Keratinocyte (primary cell): ENCODE measurements at regions not wholly inside any gene's neighbourhood (a gene's known extent, or its start where the extent isn't known, plus 50 kb on each side); places are given as distances from the start of the nearest gene placed in this dataset.

Experiments used
- DNase-seq: peaks from one replicate; pipeline ENCODE4 v3.0.0-alpha.2; 2011; ENCODE audit warnings: low read depth, missing footprints, low spot score
- FAIRE-seq: peaks from 2 replicates; lab custom pipeline; 2011; peaks lifted over from hg19 to GRCh38; lab: Jason Lieb, UNC
- H2AFZ ChIP-seq: 2 replicates; pipeline ENCODE4 v1.6.0; 2012; ENCODE audit warnings: low read length, control low read depth, inconsistent platforms; ENCODE audit not compliant: control insufficient read depth
- H3K27ac ChIP-seq: 2 replicates; pipeline ENCODE4 v1.5.1; 2011; ENCODE audit warnings: low read length; ENCODE audit not compliant: control insufficient read depth, insufficient read depth
- H3K27me3 ChIP-seq: 3 replicates; pipeline ENCODE4 v1.6.0; 2011; ENCODE audit warnings: low read length; ENCODE audit not compliant: control insufficient read depth, insufficient read depth; ENCODE audit errors: extremely low read depth
- H3K36me3 ChIP-seq, 2 experiments: 2 replicates in 1 of 2; 3 replicates in 1 of 2; pipeline ENCODE4 v1.5.1; 2011; ENCODE audit warnings: low read length in 2 of 2, mild to moderate bottlenecking in 1 of 2; ENCODE audit not compliant: control insufficient read depth in 2 of 2, insufficient read depth in 2 of 2; ENCODE audit errors: extremely low read depth in 1 of 2
- H3K4me1 ChIP-seq: 3 replicates; pipeline ENCODE4 v1.5.1; 2011; ENCODE audit warnings: low read length; ENCODE audit not compliant: control insufficient read depth, insufficient read depth; ENCODE audit errors: extremely low read depth
- H3K4me2 ChIP-seq: 3 replicates; pipeline ENCODE4 v1.6.0; 2011; ENCODE audit warnings: low read depth, low read length; ENCODE audit not compliant: control insufficient read depth, insufficient read depth; ENCODE audit errors: extremely low read depth
- H3K4me3 ChIP-seq, 3 experiments: fragments of 200-600 bp in 1 of 3; sonication (generic) in 1 of 3; 2 replicates in 2 of 3; 3 replicates in 1 of 3; pipeline ENCODE4 v1.5.1; 2011 to 2016; ENCODE audit warnings: low read length in 3 of 3, mild to moderate bottlenecking in 3 of 3, control low read depth in 2 of 3, inconsistent platforms in 1 of 3, low read depth in 1 of 3, mixed read lengths in 1 of 3, mixed run types in 1 of 3, moderate library complexity in 1 of 3; ENCODE audit not compliant: control insufficient read depth in 2 of 3, insufficient read depth in 2 of 3; ENCODE audit errors: extremely low read depth in 1 of 3
- H3K79me2 ChIP-seq: 2 replicates; pipeline ENCODE4 v1.6.0; 2012; ENCODE audit warnings: low read length; ENCODE audit not compliant: control insufficient read depth, insufficient read depth
- H3K9ac ChIP-seq: 3 replicates; pipeline ENCODE4 v1.6.0; 2011; ENCODE audit warnings: low read length; ENCODE audit not compliant: control insufficient read depth, insufficient read depth; ENCODE audit errors: extremely low read depth
- H3K9me1 ChIP-seq: 3 replicates; pipeline ENCODE4 v1.6.0; 2011; ENCODE audit warnings: low read length; ENCODE audit not compliant: control insufficient read depth, insufficient read depth; ENCODE audit errors: extremely low read depth
- H3K9me3 ChIP-seq: 2 replicates; pipeline ENCODE4 v1.5.1; 2012; ENCODE audit warnings: low read depth, low read length; ENCODE audit not compliant: control insufficient read depth
- H4K20me1 ChIP-seq: 3 replicates; pipeline ENCODE4 v1.6.0; 2011; ENCODE audit warnings: low read length; ENCODE audit not compliant: control insufficient read depth, insufficient read depth; ENCODE audit errors: extremely low read depth
- EZH2 ChIP-seq: IDR thresholded peaks from one replicate; pipeline ENCODE4 v1.6.1; 2012; ENCODE audit warnings: inconsistent platforms, mild to moderate bottlenecking, low read length, moderate library complexity
- dilution Hi-C: fragments of 300-500 bp; cut with MboI; formaldehyde crosslinking; loops from one replicate; pipeline ENCODE4 v1.7.0; 2020; ENCODE audit warnings: low sequenced_read_pairs; ENCODE audit not compliant: extremely low pct_ligation_motif_present
- TF ChIP-seq, protein P1 (sequence below), 3 experiments: IDR thresholded peaks in 1 of 3; conservative IDR thresholded peaks in 1 of 3; optimal IDR thresholded peaks in 1 of 3; 2 replicates in 2 of 3; 3 replicates in 1 of 3; pipeline versions ENCODE3 to v1.5.1; 2011; ENCODE audit warnings: low read length in 3 of 3, mild to moderate bottlenecking in 3 of 3, moderate library complexity in 2 of 3, control low read depth in 1 of 3, inconsistent platforms in 1 of 3; ENCODE audit not compliant: insufficient read depth in 2 of 3; ENCODE audit errors: extremely low read depth in 1 of 3

DNA sequence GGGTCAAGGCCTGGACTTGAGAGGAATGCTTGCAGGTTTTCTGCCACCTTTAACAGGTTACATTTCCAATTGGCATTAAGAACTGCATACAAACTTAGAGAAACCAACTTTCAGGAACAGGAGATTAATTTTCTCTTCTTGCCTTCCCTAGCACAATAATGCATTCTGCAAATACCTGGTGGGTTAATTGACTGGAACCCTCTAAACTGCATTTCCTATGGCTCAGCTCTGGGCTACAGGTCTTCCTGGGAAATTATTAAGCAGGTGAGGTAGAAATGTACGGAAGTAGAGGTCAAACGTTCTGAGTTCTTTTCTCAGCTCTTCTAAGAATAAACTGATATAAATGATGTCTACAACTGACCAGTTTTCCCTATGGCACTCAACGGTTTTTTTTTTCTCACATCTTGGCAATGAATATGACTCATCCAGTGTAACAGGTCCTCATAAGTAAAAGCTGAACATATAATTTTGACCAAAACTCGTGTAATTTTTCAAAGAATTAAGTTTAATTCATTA is 144.9 kb upstream of the PELI2 start:
- H2AFZ ChIP-seq = no peak overlapping the region
- H3K4me2 ChIP-seq = no peak overlapping the region
- H3K79me2 ChIP-seq = no peaks in the 10 kb centered on the region
- no peaks in the 10 kb centered on the region for H3K36me3 ChIP-seq
- no peak for FAIRE-seq
- dilution Hi-C loops = no loop called here
- no peak for TF ChIP-seq EZH2
- TF ChIP-seq, protein P1, sequence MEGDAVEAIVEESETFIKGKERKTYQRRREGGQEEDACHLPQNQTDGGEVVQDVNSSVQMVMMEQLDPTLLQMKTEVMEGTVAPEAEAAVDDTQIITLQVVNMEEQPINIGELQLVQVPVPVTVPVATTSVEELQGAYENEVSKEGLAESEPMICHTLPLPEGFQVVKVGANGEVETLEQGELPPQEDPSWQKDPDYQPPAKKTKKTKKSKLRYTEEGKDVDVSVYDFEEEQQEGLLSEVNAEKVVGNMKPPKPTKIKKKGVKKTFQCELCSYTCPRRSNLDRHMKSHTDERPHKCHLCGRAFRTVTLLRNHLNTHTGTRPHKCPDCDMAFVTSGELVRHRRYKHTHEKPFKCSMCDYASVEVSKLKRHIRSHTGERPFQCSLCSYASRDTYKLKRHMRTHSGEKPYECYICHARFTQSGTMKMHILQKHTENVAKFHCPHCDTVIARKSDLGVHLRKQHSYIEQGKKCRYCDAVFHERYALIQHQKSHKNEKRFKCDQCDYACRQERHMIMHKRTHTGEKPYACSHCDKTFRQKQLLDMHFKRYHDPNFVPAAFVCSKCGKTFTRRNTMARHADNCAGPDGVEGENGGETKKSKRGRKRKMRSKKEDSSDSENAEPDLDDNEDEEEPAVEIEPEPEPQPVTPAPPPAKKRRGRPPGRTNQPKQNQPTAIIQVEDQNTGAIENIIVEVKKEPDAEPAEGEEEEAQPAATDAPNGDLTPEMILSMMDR (optimal IDR thresholded peaks at IDR 0.05 in 1 of 3, IDR thresholded peaks at IDR 0.05 in 1 of 3, conservative IDR thresholded peaks at IDR 0.05 in 1 of 3; ENCODE audit: extremely low read depth in 1 of 3, insufficient read depth in 2 of 3, low read length in 3 of 3) = no peak
- no peak for DNase-seq
- H3K9me1 ChIP-seq = no peaks in the 10 kb centered on the region
- no peaks in the 10 kb centered on the region for H4K20me1 ChIP-seq
- no peaks in the 10 kb centered on the region for H3K4me1 ChIP-seq
- no peak overlapping the region for H3K9ac ChIP-seq
- H3K9me3 ChIP-seq = no peaks in the 10 kb centered on the region
- no peak overlapping the region for H3K27ac ChIP-seq
- H3K27me3 ChIP-seq = no peaks in the 10 kb centered on the region
- H3K4me3 ChIP-seq = no peak overlapping the region

DNA sequence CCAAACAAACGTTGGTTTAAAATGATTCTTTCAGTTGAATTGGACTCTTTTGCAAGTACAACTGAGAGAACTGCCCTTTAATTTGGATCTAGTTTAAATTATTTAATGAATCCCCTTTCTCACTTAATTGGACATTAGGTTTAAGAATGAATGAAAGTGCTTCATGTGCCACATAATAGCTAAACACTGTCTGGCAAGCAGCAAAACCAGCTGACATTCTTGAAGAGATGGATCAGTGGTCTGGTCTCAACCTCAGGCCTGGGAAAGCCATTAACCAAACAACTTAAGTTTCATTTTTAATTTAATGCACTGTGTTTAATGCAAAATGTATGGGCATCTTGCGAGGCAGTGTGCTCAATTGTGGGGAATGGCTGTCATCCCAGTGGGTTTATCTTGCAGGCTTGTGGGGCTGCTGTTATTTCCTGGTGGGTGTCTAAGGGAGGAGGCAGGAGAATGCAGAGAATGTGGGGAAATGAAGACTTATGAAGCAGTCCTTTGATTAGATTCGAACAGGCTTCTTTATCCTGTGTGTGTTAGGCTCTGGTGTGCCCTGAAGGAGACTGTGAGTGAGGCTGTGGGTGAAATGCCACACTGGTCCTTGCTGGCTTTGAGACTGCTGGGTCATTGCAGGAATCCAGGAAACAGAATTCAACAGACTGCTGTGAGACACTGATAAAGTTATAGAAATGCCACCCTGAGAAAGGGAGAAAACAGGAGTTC is 144.1 kb upstream of the PELI2 start:
- Histone ChIP-seq H3K27ac (no peak overlapping the region), H3K4me3 (no peak overlapping the region), H3K9me1 (no peaks in the 10 kb centered on the region), H4K20me1 (no peaks in the 10 kb centered on the region), H3K36me3 (no peaks in the 10 kb centered on the region), H3K9me3 (no peaks in the 10 kb centered on the region), H2AFZ (no peak overlapping the region), H3K4me1 (no peaks in the 10 kb centered on the region), H3K4me2 (no peak overlapping the region), H3K27me3 (no peaks in the 10 kb centered on the region), H3K9ac (no peak overlapping the region), H3K79me2 (no peaks in the 10 kb centered on the region)
- no peak for FAIRE-seq
- DNase-seq = no peak
- dilution Hi-C loops = no loop called here
- TF ChIP-seq, protein P1 (optimal IDR thresholded peaks at IDR 0.05 in 1 of 3, IDR thresholded peaks at IDR 0.05 in 1 of 3, conservative IDR thresholded peaks at IDR 0.05 in 1 of 3; ENCODE audit: extremely low read depth in 1 of 3, insufficient read depth in 2 of 3, low read length in 3 of 3) = no peak
- TF ChIP-seq EZH2 = no peak
